ENCODE measurements at regions not wholly inside any gene's neighbourhood (a gene's known extent, or its start where the extent isn't known, plus 50 kb on each side); places are given as distances from the start of the nearest gene placed in this dataset.
"Not testable (repeated sequence)": the region's sequence is repeated elsewhere in the genome, so short reads cannot be mapped to it uniquely, and the experiment has no call there.

DNA sequence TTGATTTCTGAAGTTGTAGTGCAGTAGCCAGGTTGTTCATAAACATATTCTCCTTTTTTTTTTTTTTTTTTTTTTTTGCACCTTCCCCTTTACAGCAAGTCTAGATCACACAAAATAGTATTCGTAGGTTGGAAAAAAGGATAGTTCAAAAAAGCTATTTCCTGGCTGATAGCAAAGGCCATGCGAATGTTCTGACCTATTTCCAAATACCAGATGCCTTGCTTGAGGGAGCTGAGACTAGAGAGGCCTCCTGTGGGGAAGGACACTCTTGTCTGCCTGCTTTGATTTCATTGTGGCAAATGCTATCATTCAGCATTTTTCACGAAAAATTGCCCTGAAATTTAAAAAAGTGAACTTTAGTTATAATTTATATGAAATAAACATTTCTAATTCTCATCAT, 111.4 kb downstream of the MAD2L1 start:
- H3K4me3 ChIP-seq (IDR thresholded peaks at IDR 0.05; ENCODE audit: insufficient read depth, low read depth, low read length), result no peak overlapping the region
- H2AFZ ChIP-seq (ENCODE audit: low read depth), result no peak overlapping the region
- no peaks in the 10 kb centered on the region for H3K4me1 ChIP-seq (ENCODE audit: low read depth, poor library complexity, severe bottlenecking)
- TF ChIP-seq, protein P1, sequence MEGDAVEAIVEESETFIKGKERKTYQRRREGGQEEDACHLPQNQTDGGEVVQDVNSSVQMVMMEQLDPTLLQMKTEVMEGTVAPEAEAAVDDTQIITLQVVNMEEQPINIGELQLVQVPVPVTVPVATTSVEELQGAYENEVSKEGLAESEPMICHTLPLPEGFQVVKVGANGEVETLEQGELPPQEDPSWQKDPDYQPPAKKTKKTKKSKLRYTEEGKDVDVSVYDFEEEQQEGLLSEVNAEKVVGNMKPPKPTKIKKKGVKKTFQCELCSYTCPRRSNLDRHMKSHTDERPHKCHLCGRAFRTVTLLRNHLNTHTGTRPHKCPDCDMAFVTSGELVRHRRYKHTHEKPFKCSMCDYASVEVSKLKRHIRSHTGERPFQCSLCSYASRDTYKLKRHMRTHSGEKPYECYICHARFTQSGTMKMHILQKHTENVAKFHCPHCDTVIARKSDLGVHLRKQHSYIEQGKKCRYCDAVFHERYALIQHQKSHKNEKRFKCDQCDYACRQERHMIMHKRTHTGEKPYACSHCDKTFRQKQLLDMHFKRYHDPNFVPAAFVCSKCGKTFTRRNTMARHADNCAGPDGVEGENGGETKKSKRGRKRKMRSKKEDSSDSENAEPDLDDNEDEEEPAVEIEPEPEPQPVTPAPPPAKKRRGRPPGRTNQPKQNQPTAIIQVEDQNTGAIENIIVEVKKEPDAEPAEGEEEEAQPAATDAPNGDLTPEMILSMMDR (conservative IDR thresholded peaks at IDR 0.05; ENCODE audit: low read depth, low read length), result no peak
- H3K79me2 ChIP-seq (ENCODE audit: insufficient read depth, low read depth), result no peaks in the 10 kb centered on the region
- no peaks in the 10 kb centered on the region for H4K20me1 ChIP-seq (ENCODE audit: insufficient read depth)
- no peaks in the 10 kb centered on the region for H3K36me3 ChIP-seq (ENCODE audit: insufficient read depth)
- no peaks in the 10 kb centered on the region for H3K27me3 ChIP-seq (ENCODE audit: insufficient read depth, low read depth)
- no peak overlapping the region for H3K27ac ChIP-seq
- H3K4me2 ChIP-seq, result no peak overlapping the region
- H3K9ac ChIP-seq, result no peak overlapping the region

DNA sequence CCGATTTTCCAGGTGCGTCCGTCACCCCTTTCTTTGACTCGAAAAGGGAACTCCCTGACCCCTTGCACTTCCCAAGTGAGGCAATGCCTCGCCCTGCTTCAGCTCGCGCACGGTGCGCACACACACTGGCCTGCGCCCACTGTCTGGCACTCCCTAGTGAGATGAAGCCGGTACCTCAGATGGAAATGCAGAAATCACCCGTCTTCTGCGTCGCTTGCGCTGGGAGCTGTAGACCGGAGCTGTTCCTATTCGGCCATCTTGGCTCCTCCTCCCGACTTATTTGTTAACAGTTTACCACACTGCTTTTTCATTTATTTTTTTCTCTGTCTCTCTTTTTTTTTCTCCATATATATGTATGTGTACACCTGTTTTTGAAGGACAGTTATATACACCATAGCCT, 112.2 kb downstream of the MAD2L1 start:
- H3K36me3 ChIP-seq (ENCODE audit: insufficient read depth); H3K79me2 ChIP-seq (ENCODE audit: insufficient read depth, low read depth); H3K27me3 ChIP-seq (ENCODE audit: insufficient read depth, low read depth); H2AFZ ChIP-seq (ENCODE audit: low read depth); H3K9ac ChIP-seq; H3K27ac ChIP-seq; H3K4me3 ChIP-seq (IDR thresholded peaks at IDR 0.05; ENCODE audit: insufficient read depth, low read depth, low read length); H4K20me1 ChIP-seq (ENCODE audit: insufficient read depth); H3K4me2 ChIP-seq; H3K4me1 ChIP-seq (ENCODE audit: low read depth, poor library complexity, severe bottlenecking): not testable (repeated sequence)

- no peaks in the 10 kb centered on the region for H3K27me3 ChIP-seq (ENCODE audit: insufficient read depth, low read depth)
- H3K36me3 ChIP-seq (ENCODE audit: insufficient read depth), result no peaks in the 10 kb centered on the region
- no peaks in the 10 kb centered on the region for H4K20me1 ChIP-seq (ENCODE audit: insufficient read depth)
- no peak overlapping the region for H3K4me3 ChIP-seq (IDR thresholded peaks at IDR 0.05; ENCODE audit: insufficient read depth, low read depth, low read length)
- H3K27ac ChIP-seq, result no peak overlapping the region
- H3K79me2 ChIP-seq (ENCODE audit: insufficient read depth, low read depth), result no peaks in the 10 kb centered on the region
- H3K4me2 ChIP-seq, result no peak overlapping the region
- TF ChIP-seq, protein P1 (conservative IDR thresholded peaks at IDR 0.05; ENCODE audit: low read depth, low read length), result no peak
- H2AFZ ChIP-seq (ENCODE audit: low read depth), result no peak overlapping the region
- H3K9ac ChIP-seq, result no peak overlapping the region
- no peaks in the 10 kb centered on the region for H3K4me1 ChIP-seq (ENCODE audit: low read depth, poor library complexity, severe bottlenecking)
Observed at GRCh38 chr4:119946359-119946758, 120.3 kb downstream of the MAD2L1 start.

DNA sequence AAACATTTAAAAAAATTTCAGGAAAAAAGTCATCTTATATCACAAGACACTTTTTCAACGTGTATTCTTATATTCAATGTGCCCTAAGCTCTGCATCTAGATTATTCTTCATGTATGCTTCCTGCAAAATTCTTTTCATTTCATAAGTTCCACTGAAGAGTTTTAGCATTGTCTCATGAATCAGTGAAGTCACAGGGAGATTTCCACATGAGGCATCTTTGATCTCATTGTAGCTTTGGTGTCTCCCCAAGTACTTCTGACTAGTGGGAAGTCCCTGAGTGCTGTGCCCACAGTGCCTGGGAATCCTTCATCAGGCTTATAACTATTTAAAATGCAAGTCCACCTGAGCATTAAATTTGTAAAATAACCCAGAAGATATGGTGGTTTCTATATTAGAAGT, 123.8 kb downstream of the MAD2L1 start:
- TF ChIP-seq, protein P1 (conservative IDR thresholded peaks at IDR 0.05; ENCODE audit: low read depth, low read length), result no peak
- Histone ChIP-seq H3K9ac (no peak overlapping the region), H3K36me3 (ENCODE audit: insufficient read depth) (peaks cover 6% of the 10 kb centered on the region; the same call in 1 of the 2 replicates), H3K79me2 (ENCODE audit: insufficient read depth, low read depth) (no peaks in the 10 kb centered on the region), H3K27ac (no peak overlapping the region), H2AFZ (ENCODE audit: low read depth) (no peak overlapping the region), H3K27me3 (ENCODE audit: insufficient read depth, low read depth) (no peaks in the 10 kb centered on the region), H3K4me1 (ENCODE audit: low read depth, poor library complexity, severe bottlenecking) (no peaks in the 10 kb centered on the region), H3K4me3 (IDR thresholded peaks at IDR 0.05; ENCODE audit: insufficient read depth, low read depth, low read length) (no peak overlapping the region), H3K4me2 (no peak overlapping the region), H4K20me1 (ENCODE audit: insufficient read depth) (no peaks in the 10 kb centered on the region)

- Histone ChIP-seq H3K4me1 (ENCODE audit: low read depth, poor library complexity, severe bottlenecking) (no peaks in the 10 kb centered on the region), H3K4me3 (IDR thresholded peaks at IDR 0.05; ENCODE audit: insufficient read depth, low read depth, low read length) (no peak overlapping the region), H3K27me3 (ENCODE audit: insufficient read depth, low read depth) (no peaks in the 10 kb centered on the region), H3K27ac (no peak overlapping the region), H2AFZ (ENCODE audit: low read depth) (no peak overlapping the region), H3K79me2 (ENCODE audit: insufficient read depth, low read depth) (no peaks in the 10 kb centered on the region), H3K9ac (no peak overlapping the region), H3K36me3 (ENCODE audit: insufficient read depth) (peaks cover 6% of the 10 kb centered on the region; the same call in 1 of the 2 replicates), H4K20me1 (ENCODE audit: insufficient read depth) (no peaks in the 10 kb centered on the region), H3K4me2 (no peak overlapping the region)
- TF ChIP-seq, protein P1 (conservative IDR thresholded peaks at IDR 0.05; ENCODE audit: low read depth, low read length), result no peak
Observed at GRCh38 chr4:119940557-119940956, 126.1 kb downstream of the MAD2L1 start.
